NOMO-1 (cell line): ENCODE measurements at regions not wholly inside any gene's neighbourhood (a gene's known extent, or its start where the extent isn't known, plus 50 kb on each side); places are given as distances from the start of the nearest gene placed in this dataset.
"Not testable (repeated sequence)": the region's sequence is repeated elsewhere in the genome, so short reads cannot be mapped to it uniquely, and the experiment has no call there.

ENCODE experiments used
- DNase-seq, 2 experiments: peaks; one replicate each; lab custom pipeline; 2025; ENCODE audit not compliant: unreplicated experiment in 2 of 2; lab: John Stamatoyannopoulos, UW

DNA sequence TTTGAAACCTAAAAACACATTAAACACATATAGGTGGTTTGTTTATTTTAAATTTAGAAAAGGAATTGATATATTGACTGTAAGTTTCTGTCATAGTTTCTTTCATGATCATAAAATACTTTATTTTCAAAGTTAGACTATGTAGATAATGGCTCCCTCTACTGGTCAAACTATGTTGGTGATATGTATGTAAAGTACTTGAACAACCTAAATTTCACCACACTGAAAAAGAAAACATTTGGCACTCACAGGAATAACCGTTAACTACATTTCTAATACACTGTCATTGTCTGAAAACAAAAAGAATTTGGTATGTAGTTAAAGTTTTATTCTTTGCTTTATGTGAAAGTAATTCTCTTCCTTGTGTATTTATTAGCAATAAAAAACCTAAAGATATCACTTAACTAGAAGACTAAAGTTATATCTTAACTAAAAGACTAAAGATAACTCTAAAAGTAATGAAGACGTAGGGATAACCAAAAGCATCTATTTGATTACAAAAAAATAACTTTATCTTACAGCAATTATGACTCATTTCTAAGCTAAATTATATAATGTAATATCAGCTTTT, 427.5 kb downstream of the VGLL3 start:
- DNase-seq, result peak in 1 of 2 experiments; percentile 17

GRCh38 chr3:86562090-86562489, 428.9 kb downstream of the VGLL3 start:
- no peak for DNase-seq

DNA sequence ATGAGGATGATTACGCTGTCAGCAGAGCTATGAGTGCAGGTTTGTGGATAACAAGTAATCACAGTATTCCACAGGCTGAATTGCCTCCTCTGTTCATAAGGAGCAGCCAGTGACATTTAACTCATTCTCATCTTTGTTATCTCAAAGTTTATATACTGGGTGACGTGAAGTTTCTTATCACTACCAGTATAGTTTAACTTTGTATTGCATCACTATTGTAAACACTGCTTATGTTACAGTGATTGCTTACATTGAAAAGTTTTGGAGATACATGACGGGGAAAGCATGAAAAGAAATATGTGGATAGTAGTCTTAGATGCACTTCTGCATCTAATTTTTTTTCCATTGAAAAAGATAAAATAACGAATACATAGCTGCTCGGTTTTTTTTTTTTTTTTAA, 429.7 kb downstream of the VGLL3 start:
- DNase-seq, result no peak

- DNase-seq, result no peak
Measured at GRCh38 chr3:86554383-86554782, 436.6 kb downstream of the VGLL3 start.

GRCh38 chr3:86547692-86548091, 443.3 kb downstream of the VGLL3 start:
- no peak for DNase-seq

DNA sequence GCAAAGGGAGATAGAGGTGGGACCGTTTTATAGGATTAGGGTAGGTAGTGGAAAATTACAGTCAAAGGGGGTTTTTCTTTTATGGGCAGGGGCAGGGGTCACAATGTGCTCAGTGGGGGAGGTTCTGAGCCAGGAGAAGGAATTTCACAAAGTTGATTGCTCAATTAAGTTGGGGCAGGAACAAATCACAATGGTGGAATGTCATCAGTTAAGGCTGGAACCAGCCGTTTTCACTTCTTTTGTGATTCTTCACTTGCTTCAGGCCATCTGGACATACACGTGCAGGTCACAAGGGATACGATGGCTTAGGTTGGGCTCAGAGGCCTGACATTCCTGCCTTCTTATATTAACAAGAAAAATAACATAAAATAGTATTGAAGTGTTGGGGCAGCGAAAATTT, 453.8 kb downstream of the VGLL3 start:
- no peak for DNase-seq

DNA sequence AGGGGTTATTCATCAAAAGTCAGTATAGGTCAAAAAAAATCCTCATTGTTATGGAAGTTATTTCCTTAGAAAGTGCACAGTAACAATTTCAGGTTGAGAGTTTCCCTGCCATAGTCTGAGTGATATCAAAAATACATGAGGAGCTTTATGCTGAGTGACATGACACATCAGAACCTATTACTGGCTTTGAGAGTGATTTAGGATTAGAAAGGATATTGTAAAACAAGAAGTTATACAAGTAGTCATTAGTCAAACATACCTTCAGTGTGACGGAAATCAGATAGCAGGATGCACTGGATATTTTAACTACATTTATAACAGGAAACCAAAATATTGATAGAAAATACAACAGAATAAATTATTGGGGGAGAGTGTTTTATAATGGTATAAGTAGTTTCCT, 471.1 kb downstream of the VGLL3 start:
- DNase-seq, result no peak

DNA sequence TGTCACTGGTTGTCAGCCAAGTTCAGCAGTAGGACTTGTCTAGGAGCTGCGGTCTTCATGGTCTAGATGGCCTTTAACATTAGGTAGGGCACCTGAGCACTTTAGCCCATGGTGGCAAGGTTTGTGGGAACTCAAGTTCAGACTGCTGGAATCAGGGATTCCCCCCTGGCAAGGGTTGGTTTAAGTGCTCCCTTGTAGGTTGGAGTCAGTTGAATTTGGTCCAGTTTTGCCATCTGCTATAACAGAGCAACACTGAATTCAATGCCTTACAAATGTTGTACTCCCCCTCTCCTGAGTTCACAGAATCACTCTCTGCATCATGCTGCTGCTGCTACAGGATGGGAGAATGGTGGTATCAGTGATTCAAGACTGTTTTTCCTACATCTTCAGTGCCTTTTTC, 509.3 kb downstream of the VGLL3 start:
- no peak for DNase-seq

- DNase-seq, result no peak
Measured at GRCh38 chr3:86481031-86481430, 509.9 kb downstream of the VGLL3 start.

GRCh38 chr3:86464180-86464579, 526.8 kb downstream of the VGLL3 start:
- DNase-seq, result no peak

GRCh38 chr3:86451749-86452148, 539.2 kb downstream of the VGLL3 start:
- no peak for DNase-seq

DNA sequence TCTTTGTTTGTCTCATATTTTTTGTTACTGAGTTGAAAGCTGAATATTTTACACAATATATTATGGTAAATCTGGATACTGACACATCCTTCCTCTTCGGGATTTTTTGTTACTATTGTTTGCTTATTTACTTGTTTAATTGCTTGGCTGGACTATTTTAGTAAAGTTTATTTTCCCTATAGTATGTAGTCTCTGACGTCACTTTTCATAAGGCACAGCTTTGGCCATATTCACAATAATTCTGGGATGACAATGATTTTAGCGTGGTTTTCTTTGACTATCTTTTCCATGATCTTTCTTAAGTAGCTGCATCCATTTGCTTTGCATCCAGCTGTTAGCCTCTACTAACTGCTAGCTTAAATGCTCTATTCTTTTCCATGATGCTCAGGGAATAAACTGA, 552.4 kb downstream of the VGLL3 start:
- DNase-seq, result no peak

GRCh38 chr3:86427343-86427742, 563.6 kb downstream of the VGLL3 start:
- no peak for DNase-seq

GRCh38 chr3:86420990-86421739, 569.8 kb downstream of the VGLL3 start:
- DNase-seq, result no peak

GRCh38 chr3:86418861-86419260, 572.1 kb downstream of the VGLL3 start:
- no peak for DNase-seq

- no peak for DNase-seq
Measured at GRCh38 chr3:86416334-86416733, 574.6 kb downstream of the VGLL3 start.

DNA sequence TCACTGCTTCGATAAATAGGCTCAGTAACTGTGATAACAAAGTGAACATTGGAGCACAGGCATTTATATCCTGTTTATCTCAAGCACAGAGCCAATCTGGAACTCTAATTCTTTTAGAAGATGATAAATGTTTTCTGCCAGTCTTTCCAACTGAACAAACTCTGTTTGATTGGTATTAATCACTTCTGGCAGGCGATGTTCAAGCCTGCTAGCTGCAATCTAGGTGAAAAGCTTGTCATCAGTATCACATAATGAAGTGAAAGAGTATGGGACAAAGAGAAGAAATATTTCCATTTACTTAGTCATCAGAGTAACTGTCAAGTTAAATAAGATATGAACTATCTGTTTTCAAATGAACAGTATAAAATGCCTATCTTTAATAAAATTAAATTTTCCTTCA, 577.3 kb downstream of the VGLL3 start:
- DNase-seq, result no peak

- no peak for DNase-seq
Measured at GRCh38 chr3:86410587-86410986, 580.4 kb downstream of the VGLL3 start.

- not testable (repeated sequence) for DNase-seq
Measured at GRCh38 chr3:86389759-86390158, 601.2 kb downstream of the VGLL3 start.

- no peak for DNase-seq
Measured at GRCh38 chr3:86388820-86389219, 602.1 kb downstream of the VGLL3 start.

DNA sequence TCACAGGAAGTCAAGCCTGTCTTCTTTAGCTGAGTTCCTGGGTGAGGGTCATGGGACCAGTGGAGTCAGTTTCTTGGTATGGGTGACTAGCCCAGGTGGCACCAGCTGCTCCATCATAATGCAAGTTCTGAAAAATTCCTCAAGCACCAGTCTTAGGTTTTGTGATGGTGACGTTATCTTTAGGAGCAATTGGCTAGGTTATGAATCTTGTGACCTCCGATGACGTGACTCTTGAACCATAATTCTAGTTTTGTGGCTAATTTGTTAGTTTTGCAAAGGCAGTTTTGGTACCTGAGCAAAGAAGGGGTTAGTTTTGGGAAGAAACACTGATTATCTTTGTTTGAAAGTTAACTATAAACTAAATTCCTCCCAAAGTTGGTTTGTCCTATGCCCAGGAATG, 608.4 kb downstream of the VGLL3 start:
- DNase-seq, result no peak

DNA sequence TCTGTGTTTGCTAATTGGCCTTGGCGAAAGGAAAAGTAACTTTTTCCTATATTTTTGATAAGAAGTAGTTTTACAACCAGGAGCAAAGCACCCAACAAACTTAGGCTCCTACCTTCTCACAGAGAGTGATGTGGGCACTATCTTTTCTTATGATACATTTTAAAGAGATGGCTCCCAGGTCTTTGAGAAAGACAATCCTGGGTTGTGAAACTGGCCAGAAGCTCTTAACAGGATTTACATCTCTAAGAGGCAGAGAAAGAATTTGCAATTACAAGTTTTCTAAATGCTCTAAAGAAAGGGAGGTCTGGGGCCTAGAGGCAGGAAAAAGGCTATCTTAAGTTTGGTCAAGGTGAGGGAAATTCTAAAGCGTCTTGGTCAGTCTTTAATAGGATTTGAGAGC, 609.7 kb downstream of the VGLL3 start:
- DNase-seq, result no peak

- no peak for DNase-seq
Measured at GRCh38 chr3:86379280-86379679, 611.7 kb downstream of the VGLL3 start.
